Suprapubic skin (tissue), 4 donors: ENCODE measurements at regions not wholly inside any gene's neighbourhood (a gene's known extent, or its start where the extent isn't known, plus 50 kb on each side); places are given as distances from the start of the nearest gene placed in this dataset.
"Not testable (repeated sequence)": the region's sequence is repeated elsewhere in the genome, so short reads cannot be mapped to it uniquely, and the experiment has no call there.

Source experiments
- DNase-seq, 2 donors: peaks; one replicate each; pipeline ENCODE4 v3.0.0-alpha.2; 2019; ENCODE audit warnings: low spot score in 2 of 2
- H3K27ac ChIP-seq: fragments of 200-600 bp; sonication (generic); one replicate; pipeline ENCODE4 v1.5.1; 2019
- H3K27me3 ChIP-seq: fragments of 200-600 bp; sonication (generic); one replicate; pipeline ENCODE4 v1.5.1; 2019
- H3K36me3 ChIP-seq: fragments of 200-600 bp; sonication (generic); one replicate; pipeline ENCODE4 v1.5.1; 2019
- H3K4me1 ChIP-seq: fragments of 200-600 bp; sonication (generic); one replicate; pipeline ENCODE4 v1.5.1; 2019
- H3K4me3 ChIP-seq: fragments of 200-600 bp; sonication (generic); one replicate; pipeline ENCODE4 v1.5.1; 2019; ENCODE audit warnings: mild to moderate bottlenecking
- H3K9me3 ChIP-seq: fragments of 200-600 bp; sonication (generic); one replicate; pipeline ENCODE4 v1.5.1; 2019
- EP300 ChIP-seq: sonication (generic); formaldehyde crosslinking; IDR thresholded peaks from one replicate; pipeline ENCODE4 v1.6.1; 2017; ENCODE audit warnings: antibody characterized with exemption
- POLR2A ChIP-seq, 2 donors: fragments of 450-650 bp; IDR thresholded peaks; one replicate each; pipeline ENCODE4 v1.6.1; 2017; ENCODE audit warnings: antibody characterized with exemption in 2 of 2, mild to moderate bottlenecking in 2 of 2, moderate library complexity in 2 of 2
- POLR2AphosphoS5 ChIP-seq, 3 donors: sonication (generic); formaldehyde crosslinking; IDR thresholded peaks; one replicate each; pipeline ENCODE4 v1.6.1; 2017; ENCODE audit warnings: antibody characterized with exemption in 3 of 3
- WGBS: methylation state at CpG from one replicate; pipeline ENCODE4 v1.1.5; 2018; 5-methylcytosine and 5-hydroxymethylcytosine counted together
- TF ChIP-seq, protein P1 (sequence below), 2 donors: fragments of 200-600 bp in 1 of 2; fragments of 450-650 bp in 1 of 2; sonication (generic) in 1 of 2; IDR thresholded peaks; one replicate each; pipeline ENCODE4 v1.5.1; 2016 to 2019; ENCODE audit warnings: antibody characterized with exemption in 2 of 2, mild to moderate bottlenecking in 1 of 2, moderate library complexity in 1 of 2

DNA sequence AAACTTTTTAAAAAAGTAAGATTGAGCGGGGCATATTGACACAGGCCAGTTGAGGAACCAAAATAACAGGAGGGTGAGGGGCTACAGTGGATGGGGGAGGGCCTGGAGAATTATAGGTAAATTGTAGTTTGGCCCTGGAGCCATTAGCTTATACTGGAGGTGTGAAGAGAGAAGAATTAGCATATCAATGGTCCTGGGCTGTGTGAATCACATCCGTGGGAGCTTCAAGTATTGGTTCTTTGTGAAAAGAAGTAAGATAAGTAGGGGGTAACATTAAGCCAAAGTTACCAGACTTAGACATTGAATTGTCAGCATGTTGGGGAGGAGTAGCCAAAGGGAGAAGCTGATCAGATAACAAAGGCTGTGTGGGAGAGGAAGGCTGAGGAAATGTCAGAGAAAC is 1085.2 kb upstream of the AMELY start:
- DNase-seq = no peak
- WGBS = no CpG with 5 or more reads among the region's 2 CpGs
- H3K4me3 ChIP-seq = no peak overlapping the region
- no peaks in the 10 kb centered on the region for H3K27me3 ChIP-seq
- H3K36me3 ChIP-seq = no peaks in the 10 kb centered on the region
- TF ChIP-seq POLR2A (IDR thresholded peaks at IDR 0.05) (no peak), EP300 (no peak), POLR2AphosphoS5 (IDR thresholded peaks at IDR 0.05) (no peak)
- TF ChIP-seq, protein P1, sequence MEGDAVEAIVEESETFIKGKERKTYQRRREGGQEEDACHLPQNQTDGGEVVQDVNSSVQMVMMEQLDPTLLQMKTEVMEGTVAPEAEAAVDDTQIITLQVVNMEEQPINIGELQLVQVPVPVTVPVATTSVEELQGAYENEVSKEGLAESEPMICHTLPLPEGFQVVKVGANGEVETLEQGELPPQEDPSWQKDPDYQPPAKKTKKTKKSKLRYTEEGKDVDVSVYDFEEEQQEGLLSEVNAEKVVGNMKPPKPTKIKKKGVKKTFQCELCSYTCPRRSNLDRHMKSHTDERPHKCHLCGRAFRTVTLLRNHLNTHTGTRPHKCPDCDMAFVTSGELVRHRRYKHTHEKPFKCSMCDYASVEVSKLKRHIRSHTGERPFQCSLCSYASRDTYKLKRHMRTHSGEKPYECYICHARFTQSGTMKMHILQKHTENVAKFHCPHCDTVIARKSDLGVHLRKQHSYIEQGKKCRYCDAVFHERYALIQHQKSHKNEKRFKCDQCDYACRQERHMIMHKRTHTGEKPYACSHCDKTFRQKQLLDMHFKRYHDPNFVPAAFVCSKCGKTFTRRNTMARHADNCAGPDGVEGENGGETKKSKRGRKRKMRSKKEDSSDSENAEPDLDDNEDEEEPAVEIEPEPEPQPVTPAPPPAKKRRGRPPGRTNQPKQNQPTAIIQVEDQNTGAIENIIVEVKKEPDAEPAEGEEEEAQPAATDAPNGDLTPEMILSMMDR (IDR thresholded peaks at IDR 0.05) = no peak
- no peaks in the 10 kb centered on the region for H3K9me3 ChIP-seq
- no peaks in the 10 kb centered on the region for H3K4me1 ChIP-seq
- H3K27ac ChIP-seq = no peak overlapping the region

- not testable (repeated sequence) for H3K27ac ChIP-seq, DNase-seq, H3K4me3 ChIP-seq, H3K27me3 ChIP-seq, H3K4me1 ChIP-seq, H3K36me3 ChIP-seq, H3K9me3 ChIP-seq
- no CpG with 5 or more reads among the region's 2 CpGs for WGBS
Observed at GRCh38 chrY:7994781-7995180, 1083.2 kb upstream of the AMELY start.

- Histone ChIP-seq H3K4me3 (no peak overlapping the region), H3K27me3 (no peaks in the 10 kb centered on the region), H3K9me3 (no peaks in the 10 kb centered on the region), H3K36me3 (no peaks in the 10 kb centered on the region), H3K4me1 (no peaks in the 10 kb centered on the region), H3K27ac (no peak overlapping the region)
- no peak for DNase-seq
- TF ChIP-seq POLR2A (IDR thresholded peaks at IDR 0.05) = no peak
- TF ChIP-seq, protein P1 (IDR thresholded peaks at IDR 0.05) = no peak
- no peak for TF ChIP-seq POLR2AphosphoS5 (IDR thresholded peaks at IDR 0.05)
- TF ChIP-seq EP300 = no peak
- WGBS = no CpG with 5 or more reads among the region's 1 CpG
Observed at GRCh38 chrY:7979770-7980169, 1068.2 kb upstream of the AMELY start.

DNA sequence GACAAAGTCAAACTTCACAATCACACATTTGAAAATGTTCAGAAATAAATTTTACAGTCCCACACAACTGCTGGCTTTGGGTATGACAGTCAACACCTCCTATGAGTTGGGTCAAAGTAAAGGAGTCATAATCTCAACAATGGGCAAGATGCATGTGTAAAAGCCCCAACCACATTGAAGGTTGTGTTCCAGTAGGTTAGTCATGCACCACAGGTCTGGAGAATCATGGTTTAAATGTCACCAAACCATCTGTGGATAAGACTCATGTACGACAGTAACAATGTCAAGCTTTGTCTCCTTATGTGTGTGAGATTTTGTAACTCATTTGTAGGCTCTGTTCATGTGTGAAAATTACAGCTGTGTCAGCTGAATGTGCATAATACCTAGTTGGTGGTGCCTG is 1065.7 kb upstream of the AMELY start:
- no peaks in the 10 kb centered on the region for H3K27me3 ChIP-seq
- DNase-seq = no peak
- no peaks in the 10 kb centered on the region for H3K9me3 ChIP-seq
- TF ChIP-seq, protein P1 (IDR thresholded peaks at IDR 0.05) = no peak
- H3K4me3 ChIP-seq = no peak overlapping the region
- no peaks in the 10 kb centered on the region for H3K36me3 ChIP-seq
- H3K27ac ChIP-seq = no peak overlapping the region
- no CpG with 5 or more reads among the region's 1 CpG for WGBS
- no peaks in the 10 kb centered on the region for H3K4me1 ChIP-seq

- no peak overlapping the region for H3K4me3 ChIP-seq
- H3K9me3 ChIP-seq = no peaks in the 10 kb centered on the region
- TF ChIP-seq EP300 = no peak
- no peak for DNase-seq
- no peaks in the 10 kb centered on the region for H3K36me3 ChIP-seq
- no CpG with 5 or more reads among the region's 2 CpGs for WGBS
- no peaks in the 10 kb centered on the region for H3K27me3 ChIP-seq
- H3K4me1 ChIP-seq = no peaks in the 10 kb centered on the region
- H3K27ac ChIP-seq = no peak overlapping the region
Observed at GRCh38 chrY:7968293-7968692, 1056.7 kb upstream of the AMELY start.

- no peak overlapping the region for H3K27ac ChIP-seq
- no peak for TF ChIP-seq EP300
- TF ChIP-seq POLR2A (IDR thresholded peaks at IDR 0.05) = no peak
- TF ChIP-seq, protein P1 (IDR thresholded peaks at IDR 0.05) = no peak
- TF ChIP-seq POLR2AphosphoS5 (IDR thresholded peaks at IDR 0.05) = no peak
- no peak overlapping the region for H3K4me3 ChIP-seq
- H3K9me3 ChIP-seq = no peaks in the 10 kb centered on the region
- WGBS = no CpG with 5 or more reads among the region's 2 CpGs
- H3K27me3 ChIP-seq = no peaks in the 10 kb centered on the region
- H3K36me3 ChIP-seq = no peaks in the 10 kb centered on the region
- no peak for DNase-seq
- H3K4me1 ChIP-seq = no peaks in the 10 kb centered on the region
Observed at GRCh38 chrY:7966916-7967315, 1055.4 kb upstream of the AMELY start.
